HCT116 (cell line): ENCODE measurements at regions not wholly inside any gene's neighbourhood (a gene's known extent, or its start where the extent isn't known, plus 50 kb on each side); places are given as distances from the start of the nearest gene placed in this dataset.

Source experiments
- ATAC-seq: fragments of 200-7000 bp; cut with Tn5 transposase; 2 replicates; pipeline ENCODE4 v1.9.1; 2020; ENCODE audit warnings: mild to moderate bottlenecking, moderate library complexity
- BruUV-seq: library from RNA; stranded (reverse); fragments of 400-500 nt; replicated peaks from 2 replicates; lab custom pipeline; 2021; lab: Mats Ljungman, UMichigan
- CTCF ChIA-PET: fragments of 300-600 bp; sonication (Branson Sonifier 250); formaldehyde crosslinking; loops from one replicate; lab custom pipeline; 2021; ENCODE audit warnings: antibody characterized with exemption; lab: Charles Lee
- POLR2A ChIA-PET: fragments of 300-600, 350-600 bp; sonication (Branson Sonifier 250); formaldehyde crosslinking; loops from one replicate; lab custom pipeline; 2021; ENCODE audit warnings: antibody characterized with exemption; lab: Charles Lee
- RAD21 ChIA-PET, 2 experiments: fragments of 300-600 bp; sonication (Branson Sonifier 250); formaldehyde crosslinking; loops; one replicate each; lab custom pipeline; 2023; ENCODE audit warnings: low total read pairs in 2 of 2; ENCODE audit not compliant: uncharacterized antibody in 2 of 2, unreplicated experiment in 2 of 2, low non-redundant PET in 1 of 2; lab: Charles Lee
- DNase-seq: peaks from one replicate; pipeline ENCODE4 v3.0.0-alpha.2; 2010; ENCODE audit warnings: low read depth, low spot score
- H2AFZ ChIP-seq: fragments of 200-600 bp; shearing (Covaris generic), sonication (generic); 2 replicates; pipeline ENCODE4 v1.6.1; 2017; ENCODE audit warnings: low read depth, mixed run types, mixed read lengths, antibody characterized with exemption, low read length; ENCODE audit not compliant: poor library complexity, severe bottlenecking
- H3K27ac ChIP-seq: 2 replicates; pipeline ENCODE4 v1.5.1; 2012; ENCODE audit warnings: low read depth, low read length
- H3K27me3 ChIP-seq: fragments of 200-600 bp; sonication (generic); 2 replicates; pipeline ENCODE4 v1.6.1; 2016; ENCODE audit warnings: mixed run types, low read length, mixed read lengths; ENCODE audit not compliant: insufficient read depth
- H3K36me3 ChIP-seq, 2 experiments: fragments of 200-500 bp in 1 of 2; fragments of 200-600 bp in 1 of 2; sonication (Bioruptor generic) in 1 of 2; sonication (generic) in 1 of 2; 2 replicates each; pipeline versions ENCODE4 v1.5.1 to v1.6.1; 2014 to 2016; ENCODE audit warnings: low read length in 2 of 2, inconsistent platforms in 1 of 2, mixed read lengths in 1 of 2, mixed run types in 1 of 2; ENCODE audit not compliant: insufficient read depth in 2 of 2, control insufficient read depth in 1 of 2
- H3K4me1 ChIP-seq, 2 experiments: fragments of 200-600 bp in 1 of 2; sonication (generic) in 1 of 2; 2 replicates each; pipeline versions ENCODE4 v1.5.1 to v1.6.1; 2012 to 2017; ENCODE audit warnings: low read length in 2 of 2, inconsistent platforms in 1 of 2, mild to moderate bottlenecking in 1 of 2, mixed read lengths in 1 of 2, mixed run types in 1 of 2, moderate library complexity in 1 of 2; ENCODE audit not compliant: insufficient read depth in 2 of 2, control insufficient read depth in 1 of 2
- H3K4me2 ChIP-seq: fragments of 200-600 bp; sonication (generic); 2 replicates; pipeline ENCODE4 v1.6.1; 2017; ENCODE audit warnings: mixed run types, low read length, mixed read lengths
- H3K4me3 ChIP-seq, 2 experiments: fragments of 200-600 bp in 1 of 2; sonication (generic) in 1 of 2; replicated peaks in 1 of 2; 2 replicates each; pipeline ENCODE4 v1.5.1; 2011 to 2016; ENCODE audit warnings: low read length in 2 of 2, control low read depth in 1 of 2, low read depth in 1 of 2, mild to moderate bottlenecking in 1 of 2, mixed read lengths in 1 of 2, mixed run types in 1 of 2
- H3K79me2 ChIP-seq: fragments of 200-600 bp; sonication (generic); 2 replicates; pipeline ENCODE4 v1.6.1; 2017; ENCODE audit warnings: mild to moderate bottlenecking, mixed run types, low read length, moderate library complexity, mixed read lengths; ENCODE audit not compliant: insufficient read depth
- H3K9ac ChIP-seq: fragments of 200-600 bp; sonication (generic); 2 replicates; pipeline ENCODE4 v1.6.1; 2016; ENCODE audit warnings: low read length, mixed read lengths
- H3K9me2 ChIP-seq: fragments of 200-600 bp; sonication (generic), shearing (Covaris generic); 2 replicates; pipeline ENCODE4 v1.6.1; 2017; ENCODE audit warnings: mixed run types, mild to moderate bottlenecking, moderate library complexity; ENCODE audit not compliant: insufficient read depth
- H3K9me3 ChIP-seq, 2 experiments: fragments of 200-500 bp in 1 of 2; fragments of 200-600 bp in 1 of 2; sonication (Bioruptor generic) in 1 of 2; sonication (generic) in 1 of 2; 2 replicates each; pipeline ENCODE4 v1.6.1; 2014 to 2017; ENCODE audit warnings: low read length in 2 of 2, mixed read lengths in 2 of 2, inconsistent platforms in 1 of 2, low read depth in 1 of 2, mild to moderate bottlenecking in 1 of 2, mixed run types in 1 of 2, moderate library complexity in 1 of 2; ENCODE audit not compliant: control insufficient read depth in 1 of 2, insufficient read depth in 1 of 2
- H4K20me1 ChIP-seq: fragments of 200-600 bp; sonication (generic), shearing (Covaris generic); 2 replicates; pipeline ENCODE4 v1.6.1; 2017; ENCODE audit warnings: mixed run types, mild to moderate bottlenecking, moderate library complexity; ENCODE audit not compliant: insufficient read depth
- ATF3 ChIP-seq: IDR thresholded peaks from 2 replicates; pipeline ENCODE4 v1.6.1; 2012
- CEBPB ChIP-seq: IDR thresholded peaks from 2 replicates; pipeline ENCODE4 v1.6.1; 2012; ENCODE audit warnings: low read depth
- EGR1 ChIP-seq: IDR thresholded peaks from 2 replicates; pipeline ENCODE4 v1.6.1; 2012; ENCODE audit warnings: low read depth
- ELF1 ChIP-seq: IDR thresholded peaks from 2 replicates; pipeline ENCODE4 v1.6.1; 2012; ENCODE audit warnings: low read depth, borderline replicate concordance
- EZH2 ChIP-seq: fragments of 200-600 bp; sonication (generic); IDR thresholded peaks from 2 replicates; pipeline ENCODE4 v1.6.1; 2017; ENCODE audit warnings: antibody characterized with exemption, mixed run types
- EZH2phosphoT487 ChIP-seq: fragments of 200-600 bp; IDR thresholded peaks from 2 replicates; pipeline ENCODE4 v1.6.1; 2018; ENCODE audit warnings: antibody characterized with exemption, borderline replicate concordance
- JUND ChIP-seq: IDR thresholded peaks from 2 replicates; pipeline ENCODE4 v1.6.1; 2012
- POLR2A ChIP-seq: IDR thresholded peaks from 2 replicates; pipeline ENCODE4 v1.7.0; 2011; ENCODE audit warnings: borderline replicate concordance; ENCODE audit not compliant: insufficient read depth, insufficient read length; ENCODE audit errors: extremely low read depth
- POLR2AphosphoS5 ChIP-seq: IDR thresholded peaks from 2 replicates; pipeline ENCODE4 v1.6.1; 2011; ENCODE audit warnings: mild to moderate bottlenecking, low read depth, low read length, moderate library complexity
- RAD21 ChIP-seq: IDR thresholded peaks from 2 replicates; pipeline ENCODE4 v1.6.1; 2012; ENCODE audit warnings: low read depth, mild to moderate bottlenecking
- SIN3A ChIP-seq: IDR thresholded peaks from 2 replicates; pipeline ENCODE4 v1.6.1; 2012; ENCODE audit warnings: low read depth
- SRF ChIP-seq: IDR thresholded peaks from 2 replicates; pipeline ENCODE4 v1.6.1; 2012; ENCODE audit warnings: low read depth
- YY1 ChIP-seq: IDR thresholded peaks from 2 replicates; pipeline ENCODE4 v1.6.1; 2011; ENCODE audit warnings: low read length, low read depth, moderate library complexity, mild to moderate bottlenecking; ENCODE audit not compliant: insufficient replicate concordance; ENCODE audit errors: extremely low read depth
- ZFX ChIP-seq: fragments of 450-650 bp; IDR thresholded peaks from 2 replicates; pipeline ENCODE4 v1.6.1; 2017
- intact Hi-C: fragments of 100-400 bp; cut with micrococcal nuclease; formaldehyde crosslinking; loops from 2 replicates; pipeline ENCODE4 v1.10.0; 2022
- TF ChIP-seq, protein P1 (sequence below), 3 experiments: fragments of 200-600 bp in 1 of 3; sonication (generic) in 1 of 3; IDR thresholded peaks in 2 of 3; conservative IDR thresholded peaks in 1 of 3; 2 replicates each; pipeline ENCODE4 v1.5.1; 2012 to 2017; ENCODE audit warnings: low read depth in 2 of 3, low read length in 2 of 3, antibody characterized with exemption in 1 of 3, borderline replicate concordance in 1 of 3, control low read depth in 1 of 3, mild to moderate bottlenecking in 1 of 3, mixed read lengths in 1 of 3, mixed run types in 1 of 3, moderate library complexity in 1 of 3; ENCODE audit not compliant: insufficient read depth in 1 of 3

GRCh38 chr1:79069828-79070227 is 63.3 kb upstream of the ADGRL4 start:
- Histone ChIP-seq H3K9me3 (no peaks in the 10 kb centered on the region), H3K27ac (no peak overlapping the region), H2AFZ (no peak overlapping the region), H3K9ac (no peak overlapping the region), H3K4me1 (no peaks in the 10 kb centered on the region)
- POLR2A ChIA-PET: no interaction called here
- CTCF ChIA-PET: no interaction called here
- TF ChIP-seq, protein P1, sequence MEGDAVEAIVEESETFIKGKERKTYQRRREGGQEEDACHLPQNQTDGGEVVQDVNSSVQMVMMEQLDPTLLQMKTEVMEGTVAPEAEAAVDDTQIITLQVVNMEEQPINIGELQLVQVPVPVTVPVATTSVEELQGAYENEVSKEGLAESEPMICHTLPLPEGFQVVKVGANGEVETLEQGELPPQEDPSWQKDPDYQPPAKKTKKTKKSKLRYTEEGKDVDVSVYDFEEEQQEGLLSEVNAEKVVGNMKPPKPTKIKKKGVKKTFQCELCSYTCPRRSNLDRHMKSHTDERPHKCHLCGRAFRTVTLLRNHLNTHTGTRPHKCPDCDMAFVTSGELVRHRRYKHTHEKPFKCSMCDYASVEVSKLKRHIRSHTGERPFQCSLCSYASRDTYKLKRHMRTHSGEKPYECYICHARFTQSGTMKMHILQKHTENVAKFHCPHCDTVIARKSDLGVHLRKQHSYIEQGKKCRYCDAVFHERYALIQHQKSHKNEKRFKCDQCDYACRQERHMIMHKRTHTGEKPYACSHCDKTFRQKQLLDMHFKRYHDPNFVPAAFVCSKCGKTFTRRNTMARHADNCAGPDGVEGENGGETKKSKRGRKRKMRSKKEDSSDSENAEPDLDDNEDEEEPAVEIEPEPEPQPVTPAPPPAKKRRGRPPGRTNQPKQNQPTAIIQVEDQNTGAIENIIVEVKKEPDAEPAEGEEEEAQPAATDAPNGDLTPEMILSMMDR (IDR thresholded peaks at IDR 0.05 in 2 of 3, conservative IDR thresholded peaks at IDR 0.05 in 1 of 3; ENCODE audit: borderline replicate concordance in 1 of 3, insufficient read depth in 1 of 3, low read depth in 2 of 3, low read length in 2 of 3): peak in 1 of 3 experiments; percentile 40; a peak in 1 of 6 replicates
- no peak for TF ChIP-seq ELF1
- TF ChIP-seq, all 23 proteins: peak for 1
- no peak overlapping the region for H3K4me3 ChIP-seq
- no peak for ATAC-seq
- DNase-seq: no peak
- no peaks in the 10 kb centered on the region for H4K20me1 ChIP-seq
- H3K36me3 ChIP-seq: no peaks in the 10 kb centered on the region
- H3K4me2 ChIP-seq: no peak overlapping the region
- no peaks in the 10 kb centered on the region for H3K9me2 ChIP-seq
- RAD21 ChIA-PET: no interaction called here
- intact Hi-C loops: no loop called here
- no TSS peak for BruUV-seq
- H3K79me2 ChIP-seq: no peaks in the 10 kb centered on the region
- no peaks in the 10 kb centered on the region for H3K27me3 ChIP-seq

DNA sequence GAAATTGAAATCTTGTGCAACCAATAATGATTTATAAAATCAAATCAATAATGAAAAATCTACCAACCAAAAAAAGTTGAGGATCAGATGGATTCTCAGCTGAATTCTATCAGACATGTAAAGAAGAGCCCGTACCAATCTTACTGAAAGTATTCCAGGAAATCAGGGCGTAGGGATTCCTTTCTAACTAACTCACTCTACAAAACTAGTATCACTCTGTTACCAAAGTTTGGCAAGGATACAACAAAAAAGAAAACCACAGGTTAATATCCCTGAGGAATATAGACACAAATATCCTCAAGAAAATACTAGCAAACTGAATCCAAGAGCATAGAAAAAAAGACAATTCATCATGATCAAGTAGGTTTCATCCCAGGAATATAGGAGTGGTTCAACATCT is 52.8 kb upstream of the ADGRL4 start:
- DNase-seq (no peak), ATAC-seq (no peak)
- Histone ChIP-seq H3K79me2 (no peaks in the 10 kb centered on the region), H3K27me3 (no peaks in the 10 kb centered on the region), H3K36me3 (no peaks in the 10 kb centered on the region), H4K20me1 (no peaks in the 10 kb centered on the region), H3K9me3 (no peaks in the 10 kb centered on the region; a peak in 1 of 4 replicates), H3K9ac (no peak overlapping the region), H3K4me2 (no peak overlapping the region), H2AFZ (no peak overlapping the region), H3K4me3 (no peak overlapping the region), H3K27ac (no peak overlapping the region), H3K9me2 (no peaks in the 10 kb centered on the region), H3K4me1 (no peaks in the 10 kb centered on the region)
- ChIA-PET CTCF (no interaction called here), RAD21 (no interaction called here), POLR2A (no interaction called here)
- BruUV-seq: no TSS peak
- intact Hi-C loops: no loop called here
- TF ChIP-seq EZH2phosphoT487 (no peak), JUND (no peak), POLR2A (no peak), CEBPB (no peak), SRF (no peak), ZFX (no peak), EGR1 (no peak), YY1 (no peak), EZH2 (no peak), ATF3 (no peak), POLR2AphosphoS5 (no peak), SIN3A (no peak), RAD21 (no peak)
- TF ChIP-seq, protein P1 (IDR thresholded peaks at IDR 0.05 in 2 of 3, conservative IDR thresholded peaks at IDR 0.05 in 1 of 3; ENCODE audit: borderline replicate concordance in 1 of 3, insufficient read depth in 1 of 3, low read depth in 2 of 3, low read length in 2 of 3): no peak
